Femur (tissue), 1 donor: ENCODE measurements at regions not wholly inside any gene's neighbourhood (a gene's known extent, or its start where the extent isn't known, plus 50 kb on each side); places are given as distances from the start of the nearest gene placed in this dataset.
"Not testable (repeated sequence)": the region's sequence is repeated elsewhere in the genome, so short reads cannot be mapped to it uniquely, and the experiment has no call there.

Source experiments
- DNase-seq: peaks from one replicate; pipeline ENCODE4 v3.0.0-alpha.2; 2017

GRCh38 chr3:87792534-87793336, 266.1 kb downstream of the CGGBP1 start, which contains the start of gene HTR1F:
HTR1F (plus strand) TSS chr3:87792706.
- DNase-seq, result no peak

- no peak for DNase-seq
These were observed 266.6 kb downstream of the CGGBP1 start for GRCh38 chr3:87792198-87792533.

GRCh38 chr3:87791248-87792027, 267.4 kb downstream of the CGGBP1 start:
- no peak for DNase-seq

GRCh38 chr3:87789049-87789448, 269.8 kb downstream of the CGGBP1 start:
- DNase-seq, result not testable (repeated sequence)

- DNase-seq, result no peak
These were observed 270.3 kb downstream of the CGGBP1 start for GRCh38 chr3:87788516-87788915.

GRCh38 chr3:87780811-87781210, 278.0 kb downstream of the CGGBP1 start:
- no peak for DNase-seq

- no peak for DNase-seq
These were observed 279.9 kb downstream of the CGGBP1 start for GRCh38 chr3:87778876-87779275.

GRCh38 chr3:87771337-87772192, 287.2 kb downstream of the CGGBP1 start:
- no peak for DNase-seq

- no peak for DNase-seq
These were observed 292.1 kb downstream of the CGGBP1 start for GRCh38 chr3:87766721-87767120.

- no peak for DNase-seq
These were observed 293.5 kb downstream of the CGGBP1 start for GRCh38 chr3:87765256-87765655.

- DNase-seq, result no peak
These were observed 297.0 kb downstream of the CGGBP1 start for GRCh38 chr3:87761795-87762194.

GRCh38 chr3:87761341-87761740, 297.5 kb downstream of the CGGBP1 start:
- no peak for DNase-seq

- no peak for DNase-seq
These were observed 302.2 kb downstream of the CGGBP1 start for GRCh38 chr3:87756616-87757015.

- DNase-seq, result no peak
These were observed 303.0 kb downstream of the CGGBP1 start for GRCh38 chr3:87755852-87756251.

GRCh38 chr3:87742250-87742649, 316.6 kb downstream of the CGGBP1 start:
- no peak for DNase-seq

- not testable (repeated sequence) for DNase-seq
These were observed 317.9 kb downstream of the CGGBP1 start for GRCh38 chr3:87740894-87741293.

GRCh38 chr3:87737817-87738216, 321.0 kb downstream of the CGGBP1 start:
- not testable (repeated sequence) for DNase-seq

- DNase-seq, result no peak
These were observed 325.0 kb downstream of the CGGBP1 start for GRCh38 chr3:87733671-87734367.

GRCh38 chr3:87732294-87732693, 326.5 kb downstream of the CGGBP1 start:
- no peak for DNase-seq

GRCh38 chr3:87727783-87728182, 331.0 kb downstream of the CGGBP1 start:
- no peak for DNase-seq

- DNase-seq, result no peak
These were observed 339.7 kb downstream of the CGGBP1 start for GRCh38 chr3:87719060-87719459.

GRCh38 chr3:87710511-87710910, 348.3 kb downstream of the CGGBP1 start:
- DNase-seq, result no peak

GRCh38 chr3:87710028-87710427, 348.8 kb downstream of the CGGBP1 start:
- no peak for DNase-seq
